ENCODE measurements at regions not wholly inside any gene's neighbourhood (a gene's known extent, or its start where the extent isn't known, plus 50 kb on each side); places are given as distances from the start of the nearest gene placed in this dataset.
"Not testable (repeated sequence)": the region's sequence is repeated elsewhere in the genome, so short reads cannot be mapped to it uniquely, and the experiment has no call there.

GRCh38 chr4:137825505-137825904 is 293.2 kb upstream of the PCDH18 start:
- no peaks in the 10 kb centered on the region for H3K36me3 ChIP-seq (ENCODE audit: control insufficient read depth in 1 of 2, insufficient read depth in 2 of 2, low read length in 2 of 2)
- H3K27ac ChIP-seq (ENCODE audit: low read depth, low read length): no peak overlapping the region
- H3K4me3 ChIP-seq (ENCODE audit: low read depth in 1 of 2, low read length in 2 of 2): no peak overlapping the region
- no peaks in the 10 kb centered on the region for H3K9me3 ChIP-seq (ENCODE audit: control insufficient read depth in 1 of 2, low read length in 2 of 2)
- no peaks in the 10 kb centered on the region for H3K4me1 ChIP-seq (ENCODE audit: control insufficient read depth in 1 of 2, insufficient read depth in 2 of 2, low read length in 2 of 2)
- no peaks in the 10 kb centered on the region for H3K27me3 ChIP-seq (ENCODE audit: control insufficient read depth in 1 of 2, insufficient read depth in 2 of 2, low read length in 2 of 2)
- no peak overlapping the region for H3K9ac ChIP-seq (ENCODE audit: low read depth in 1 of 2, low read length in 2 of 2)

- Histone ChIP-seq H3K4me1 (ENCODE audit: control insufficient read depth in 1 of 2, insufficient read depth in 2 of 2, low read length in 2 of 2) (no peaks in the 10 kb centered on the region), H3K27ac (ENCODE audit: low read depth, low read length) (no peak overlapping the region), H3K9me3 (ENCODE audit: control insufficient read depth in 1 of 2, low read length in 2 of 2) (no peaks in the 10 kb centered on the region)
Measured at GRCh38 chr4:137823007-137823406, 290.7 kb upstream of the PCDH18 start.

GRCh38 chr4:137819964-137820383 is 287.7 kb upstream of the PCDH18 start:
- no peaks in the 10 kb centered on the region for H3K27me3 ChIP-seq (ENCODE audit: control insufficient read depth in 1 of 2, insufficient read depth in 2 of 2, low read length in 2 of 2)
- no peak overlapping the region for H3K27ac ChIP-seq (ENCODE audit: low read depth, low read length)
- H3K4me1 ChIP-seq (ENCODE audit: control insufficient read depth in 1 of 2, insufficient read depth in 2 of 2, low read length in 2 of 2): no peaks in the 10 kb centered on the region
- H3K9ac ChIP-seq (ENCODE audit: low read depth in 1 of 2, low read length in 2 of 2): no peak overlapping the region
- no peaks in the 10 kb centered on the region for H3K9me3 ChIP-seq (ENCODE audit: control insufficient read depth in 1 of 2, low read length in 2 of 2)
- no peaks in the 10 kb centered on the region for H3K36me3 ChIP-seq (ENCODE audit: control insufficient read depth in 1 of 2, insufficient read depth in 2 of 2, low read length in 2 of 2)
- H3K4me3 ChIP-seq (ENCODE audit: low read depth in 1 of 2, low read length in 2 of 2): no peak overlapping the region

More at GRCh38 chr4:137823007-137823406, 290.7 kb upstream of the PCDH18 start:
- no peaks in the 10 kb centered on the region for H3K36me3 ChIP-seq (ENCODE audit: control insufficient read depth in 1 of 2, insufficient read depth in 2 of 2, low read length in 2 of 2)
- no peak overlapping the region for H3K9ac ChIP-seq (ENCODE audit: low read depth in 1 of 2, low read length in 2 of 2)
- H3K27me3 ChIP-seq (ENCODE audit: control insufficient read depth in 1 of 2, insufficient read depth in 2 of 2, low read length in 2 of 2): no peaks in the 10 kb centered on the region
- H3K4me3 ChIP-seq (ENCODE audit: low read depth in 1 of 2, low read length in 2 of 2): no peak overlapping the region

GRCh38 chr4:137812258-137812657 is 280.0 kb upstream of the PCDH18 start:
- no peaks in the 10 kb centered on the region for H3K9me3 ChIP-seq (ENCODE audit: control insufficient read depth in 1 of 2, low read length in 2 of 2)
- no peaks in the 10 kb centered on the region for H3K36me3 ChIP-seq (ENCODE audit: control insufficient read depth in 1 of 2, insufficient read depth in 2 of 2, low read length in 2 of 2)
- no peak overlapping the region for H3K4me3 ChIP-seq (ENCODE audit: low read depth in 1 of 2, low read length in 2 of 2)
- no peaks in the 10 kb centered on the region for H3K27me3 ChIP-seq (ENCODE audit: control insufficient read depth in 1 of 2, insufficient read depth in 2 of 2, low read length in 2 of 2)
- H3K27ac ChIP-seq (ENCODE audit: low read depth, low read length): no peak overlapping the region
- no peaks in the 10 kb centered on the region for H3K4me1 ChIP-seq (ENCODE audit: control insufficient read depth in 1 of 2, insufficient read depth in 2 of 2, low read length in 2 of 2)
- no peak overlapping the region for H3K9ac ChIP-seq (ENCODE audit: low read depth in 1 of 2, low read length in 2 of 2)

- Histone ChIP-seq H3K9ac (ENCODE audit: low read depth in 1 of 2, low read length in 2 of 2) (no peak overlapping the region), H3K27me3 (ENCODE audit: control insufficient read depth in 1 of 2, insufficient read depth in 2 of 2, low read length in 2 of 2) (no peaks in the 10 kb centered on the region), H3K27ac (ENCODE audit: low read depth, low read length) (no peak overlapping the region), H3K9me3 (ENCODE audit: control insufficient read depth in 1 of 2, low read length in 2 of 2) (no peaks in the 10 kb centered on the region), H3K4me3 (ENCODE audit: low read depth in 1 of 2, low read length in 2 of 2) (no peak overlapping the region), H3K4me1 (ENCODE audit: control insufficient read depth in 1 of 2, insufficient read depth in 2 of 2, low read length in 2 of 2) (no peaks in the 10 kb centered on the region), H3K36me3 (ENCODE audit: control insufficient read depth in 1 of 2, insufficient read depth in 2 of 2, low read length in 2 of 2) (no peaks in the 10 kb centered on the region)
Measured at GRCh38 chr4:137806420-137806819, 274.1 kb upstream of the PCDH18 start.

GRCh38 chr4:137804906-137805495 is 272.7 kb upstream of the PCDH18 start:
- Histone ChIP-seq H3K27ac (ENCODE audit: low read depth, low read length) (no peak overlapping the region), H3K9ac (ENCODE audit: low read depth in 1 of 2, low read length in 2 of 2) (no peak overlapping the region), H3K27me3 (ENCODE audit: control insufficient read depth in 1 of 2, insufficient read depth in 2 of 2, low read length in 2 of 2) (no peaks in the 10 kb centered on the region), H3K4me1 (ENCODE audit: control insufficient read depth in 1 of 2, insufficient read depth in 2 of 2, low read length in 2 of 2) (no peaks in the 10 kb centered on the region), H3K4me3 (ENCODE audit: low read depth in 1 of 2, low read length in 2 of 2) (no peak overlapping the region), H3K36me3 (ENCODE audit: control insufficient read depth in 1 of 2, insufficient read depth in 2 of 2, low read length in 2 of 2) (no peaks in the 10 kb centered on the region), H3K9me3 (ENCODE audit: control insufficient read depth in 1 of 2, low read length in 2 of 2) (no peaks in the 10 kb centered on the region)

GRCh38 chr4:137800861-137801260 is 268.6 kb upstream of the PCDH18 start:
- Histone ChIP-seq H3K36me3 (ENCODE audit: control insufficient read depth in 1 of 2, insufficient read depth in 2 of 2, low read length in 2 of 2) (no peaks in the 10 kb centered on the region), H3K9me3 (ENCODE audit: control insufficient read depth in 1 of 2, low read length in 2 of 2) (no peaks in the 10 kb centered on the region), H3K9ac (ENCODE audit: low read depth in 1 of 2, low read length in 2 of 2) (no peak overlapping the region), H3K27ac (ENCODE audit: low read depth, low read length) (no peak overlapping the region), H3K4me1 (ENCODE audit: control insufficient read depth in 1 of 2, insufficient read depth in 2 of 2, low read length in 2 of 2) (no peaks in the 10 kb centered on the region), H3K4me3 (ENCODE audit: low read depth in 1 of 2, low read length in 2 of 2) (no peak overlapping the region), H3K27me3 (ENCODE audit: control insufficient read depth in 1 of 2, insufficient read depth in 2 of 2, low read length in 2 of 2) (no peaks in the 10 kb centered on the region)

GRCh38 chr4:137794764-137795254 is 262.5 kb upstream of the PCDH18 start:
- no peaks in the 10 kb centered on the region for H3K27me3 ChIP-seq (ENCODE audit: control insufficient read depth in 1 of 2, insufficient read depth in 2 of 2, low read length in 2 of 2)
- no peaks in the 10 kb centered on the region for H3K9me3 ChIP-seq (ENCODE audit: control insufficient read depth in 1 of 2, low read length in 2 of 2)
- H3K4me3 ChIP-seq (ENCODE audit: low read depth in 1 of 2, low read length in 2 of 2): no peak overlapping the region
- no peak overlapping the region for H3K9ac ChIP-seq (ENCODE audit: low read depth in 1 of 2, low read length in 2 of 2)
- no peaks in the 10 kb centered on the region for H3K4me1 ChIP-seq (ENCODE audit: control insufficient read depth in 1 of 2, insufficient read depth in 2 of 2, low read length in 2 of 2)
- no peak overlapping the region for H3K27ac ChIP-seq (ENCODE audit: low read depth, low read length)
- H3K36me3 ChIP-seq (ENCODE audit: control insufficient read depth in 1 of 2, insufficient read depth in 2 of 2, low read length in 2 of 2): no peaks in the 10 kb centered on the region

- not testable (repeated sequence) for H3K27me3 ChIP-seq (ENCODE audit: control insufficient read depth in 1 of 2, insufficient read depth in 2 of 2, low read length in 2 of 2); H3K4me3 ChIP-seq (ENCODE audit: low read depth in 1 of 2, low read length in 2 of 2); H3K36me3 ChIP-seq (ENCODE audit: control insufficient read depth in 1 of 2, insufficient read depth in 2 of 2, low read length in 2 of 2); H3K4me1 ChIP-seq (ENCODE audit: control insufficient read depth in 1 of 2, insufficient read depth in 2 of 2, low read length in 2 of 2); H3K9me3 ChIP-seq (ENCODE audit: control insufficient read depth in 1 of 2, low read length in 2 of 2); H3K27ac ChIP-seq (ENCODE audit: low read depth, low read length); H3K9ac ChIP-seq (ENCODE audit: low read depth in 1 of 2, low read length in 2 of 2)
Measured at GRCh38 chr4:137789263-137789662, 257.0 kb upstream of the PCDH18 start.

GRCh38 chr4:137783923-137784322 is 251.6 kb upstream of the PCDH18 start:
- H3K9ac ChIP-seq (ENCODE audit: low read depth in 1 of 2, low read length in 2 of 2); H3K9me3 ChIP-seq (ENCODE audit: control insufficient read depth in 1 of 2, low read length in 2 of 2); H3K4me3 ChIP-seq (ENCODE audit: low read depth in 1 of 2, low read length in 2 of 2); H3K27ac ChIP-seq (ENCODE audit: low read depth, low read length); H3K27me3 ChIP-seq (ENCODE audit: control insufficient read depth in 1 of 2, insufficient read depth in 2 of 2, low read length in 2 of 2); H3K36me3 ChIP-seq (ENCODE audit: control insufficient read depth in 1 of 2, insufficient read depth in 2 of 2, low read length in 2 of 2); H3K4me1 ChIP-seq (ENCODE audit: control insufficient read depth in 1 of 2, insufficient read depth in 2 of 2, low read length in 2 of 2): not testable (repeated sequence)

GRCh38 chr4:137775701-137776100 is 243.4 kb upstream of the PCDH18 start:
- H3K4me1 ChIP-seq (ENCODE audit: control insufficient read depth in 1 of 2, insufficient read depth in 2 of 2, low read length in 2 of 2): no peaks in the 10 kb centered on the region
- H3K27ac ChIP-seq (ENCODE audit: low read depth, low read length): no peak overlapping the region
- no peaks in the 10 kb centered on the region for H3K27me3 ChIP-seq (ENCODE audit: control insufficient read depth in 1 of 2, insufficient read depth in 2 of 2, low read length in 2 of 2)
- H3K9ac ChIP-seq (ENCODE audit: low read depth in 1 of 2, low read length in 2 of 2): no peak overlapping the region
- H3K9me3 ChIP-seq (ENCODE audit: control insufficient read depth in 1 of 2, low read length in 2 of 2): no peaks in the 10 kb centered on the region
- no peak overlapping the region for H3K4me3 ChIP-seq (ENCODE audit: low read depth in 1 of 2, low read length in 2 of 2)
- H3K36me3 ChIP-seq (ENCODE audit: control insufficient read depth in 1 of 2, insufficient read depth in 2 of 2, low read length in 2 of 2): no peaks in the 10 kb centered on the region

Measured in duodenal mucosa (tissue), 2 donors.